Activated naive CD4-positive, alpha-beta T cell treated with anti-CD3 and anti-CD28 coated beads, Interleukin-2, amount 50 U/mL, for 24 hours (primary cell): ENCODE measurements at regions not wholly inside any gene's neighbourhood (a gene's known extent, or its start where the extent isn't known, plus 50 kb on each side); places are given as distances from the start of the nearest gene placed in this dataset.

ENCODE experiments used
- H3K27ac Mint-ChIP-seq: one replicate; pipeline ENCODE4 v1.8.0; 2021; ENCODE audit warnings: mild to moderate bottlenecking, mixed read lengths
- H3K27me3 Mint-ChIP-seq: one replicate; pipeline ENCODE4 v1.8.0; 2021; ENCODE audit warnings: mixed read lengths
- H3K36me3 Mint-ChIP-seq: one replicate; pipeline ENCODE4 v1.8.0; 2021; ENCODE audit warnings: mixed read lengths
- H3K4me1 Mint-ChIP-seq: one replicate; pipeline ENCODE4 v1.8.0; 2021; ENCODE audit warnings: mixed read lengths
- H3K4me3 Mint-ChIP-seq: one replicate; pipeline ENCODE4 v1.8.0; 2021; ENCODE audit warnings: mild to moderate bottlenecking, mixed read lengths
- H3K9me3 Mint-ChIP-seq: one replicate; pipeline ENCODE4 v1.8.0; 2021; ENCODE audit warnings: mixed read lengths

DNA sequence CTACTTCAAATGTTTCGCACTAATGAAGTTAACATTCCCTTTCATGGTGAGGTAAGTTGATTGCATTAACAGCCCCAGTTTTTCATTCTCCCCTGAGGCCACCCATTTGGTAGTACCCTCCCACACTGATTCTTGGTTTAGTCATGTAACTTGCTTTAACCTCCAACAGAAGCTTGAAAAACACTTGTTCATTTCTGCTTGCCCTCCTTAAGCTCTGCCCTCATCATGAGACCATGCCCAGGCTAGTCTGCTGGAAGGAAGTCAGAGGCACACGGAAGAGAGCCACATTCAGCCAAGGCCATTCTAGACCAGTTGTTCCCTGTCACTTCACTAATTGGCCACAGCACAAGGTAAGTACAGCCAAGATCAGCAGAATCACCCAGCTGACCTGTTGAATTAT lies 50.7 kb upstream of the CD44 start:
- H3K27me3 Mint-ChIP-seq: no peaks in the 10 kb centered on the region
- peak overlapping the region; percentile 15 for H3K27ac Mint-ChIP-seq
- H3K9me3 Mint-ChIP-seq: no peaks in the 10 kb centered on the region
- H3K36me3 Mint-ChIP-seq: peaks cover 8% of the 10 kb centered on the region
- peak overlapping the region; percentile 68 for H3K4me3 Mint-ChIP-seq
- H3K4me1 Mint-ChIP-seq: peaks cover 87% of the 10 kb centered on the region

DNA sequence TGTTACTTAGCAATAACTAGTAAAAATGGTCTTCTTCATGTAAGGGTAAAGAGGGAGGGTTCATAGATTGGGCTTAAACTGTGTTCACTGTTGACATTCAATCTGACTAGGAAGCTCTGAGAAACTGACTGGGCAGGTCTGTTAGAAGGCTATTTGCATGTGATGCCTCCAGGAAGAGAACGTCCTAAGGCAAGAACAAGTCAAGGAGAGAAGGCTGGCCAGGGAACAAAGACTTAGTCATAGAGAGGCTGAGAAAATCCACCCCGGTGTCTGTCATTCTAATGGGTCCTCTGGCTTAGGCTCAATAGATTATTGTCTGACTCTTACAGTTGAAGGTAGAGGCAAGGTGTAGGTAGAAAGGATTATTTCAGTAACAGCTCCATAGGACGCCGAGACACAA lies 50.3 kb upstream of the CD44 start:
- no peaks in the 10 kb centered on the region for H3K9me3 Mint-ChIP-seq
- no peaks in the 10 kb centered on the region for H3K27me3 Mint-ChIP-seq
- peak overlapping the region; percentile 75 for H3K27ac Mint-ChIP-seq
- H3K4me3 Mint-ChIP-seq: no peak overlapping the region
- peaks cover 86% of the 10 kb centered on the region for H3K4me1 Mint-ChIP-seq
- H3K36me3 Mint-ChIP-seq: peaks cover 8% of the 10 kb centered on the region
